GM23248 (cell line): ENCODE measurements at regions not wholly inside any gene's neighbourhood (a gene's known extent, or its start where the extent isn't known, plus 50 kb on each side); places are given as distances from the start of the nearest gene placed in this dataset.

Source experiments
- DNase-seq: peaks from one replicate; pipeline ENCODE4 v3.0.0-alpha.2; 2015
- H2AFZ ChIP-seq: fragments of 200-600 bp; sonication (generic); 2 replicates; pipeline ENCODE4 v1.6.1; 2016; ENCODE audit warnings: antibody characterized with exemption
- H3F3A ChIP-seq: fragments of 200-600 bp; sonication (generic); 2 replicates; pipeline ENCODE4 v1.6.1; 2016; ENCODE audit warnings: mild to moderate bottlenecking, antibody characterized with exemption, mixed run types; ENCODE audit not compliant: insufficient read depth
- H3K27ac ChIP-seq: fragments of 200-600 bp; sonication (generic); 2 replicates; pipeline ENCODE4 v1.5.1; 2016; ENCODE audit warnings: mild to moderate bottlenecking
- H3K27me3 ChIP-seq: fragments of 200-600 bp; sonication (generic); replicated peaks from 2 replicates; pipeline ENCODE4 v1.6.1; 2016; ENCODE audit warnings: mild to moderate bottlenecking; ENCODE audit not compliant: insufficient read depth
- H3K36me3 ChIP-seq: fragments of 200-600 bp; sonication (generic); 2 replicates; pipeline ENCODE4 v1.6.1; 2016; ENCODE audit warnings: low read depth, mild to moderate bottlenecking
- H3K4me1 ChIP-seq: fragments of 200-600 bp; sonication (generic); 2 replicates; pipeline ENCODE4 v1.6.1; 2016; ENCODE audit warnings: mild to moderate bottlenecking; ENCODE audit not compliant: insufficient read depth
- H3K4me2 ChIP-seq: fragments of 200-600 bp; sonication (generic); one replicate; pipeline ENCODE4 v1.6.1; 2016; ENCODE audit warnings: mild to moderate bottlenecking; ENCODE audit not compliant: unreplicated experiment
- H3K4me3 ChIP-seq: fragments of 200-600 bp; sonication (generic); 2 replicates; pipeline ENCODE4 v1.5.1; 2016; ENCODE audit warnings: mild to moderate bottlenecking
- H3K79me2 ChIP-seq: fragments of 200-600 bp; sonication (generic); 2 replicates; pipeline ENCODE4 v1.6.1; 2016; ENCODE audit warnings: mild to moderate bottlenecking; ENCODE audit not compliant: insufficient read depth
- H3K9ac ChIP-seq: fragments of 200-600 bp; sonication (generic); 2 replicates; pipeline ENCODE4 v1.6.1; 2016; ENCODE audit warnings: mild to moderate bottlenecking
- H3K9me2 ChIP-seq: fragments of 200-600 bp; sonication (generic); 2 replicates; pipeline ENCODE4 v1.6.1; 2016; ENCODE audit warnings: mixed run types, mild to moderate bottlenecking, moderate library complexity; ENCODE audit not compliant: insufficient read depth
- H3K9me3 ChIP-seq: fragments of 200-600 bp; sonication (generic); one replicate; pipeline ENCODE4 v1.6.1; 2017; ENCODE audit warnings: low read depth
- H4K20me1 ChIP-seq: fragments of 200-600 bp; sonication (generic); 2 replicates; pipeline ENCODE4 v1.6.0; 2016; ENCODE audit not compliant: insufficient read depth
- EZH2 ChIP-seq: fragments of 200-600 bp; sonication (generic); IDR thresholded peaks from 2 replicates; pipeline ENCODE4 v1.6.1; 2018; ENCODE audit warnings: antibody characterized with exemption, mild to moderate bottlenecking; ENCODE audit not compliant: insufficient read depth, poor library complexity, severe bottlenecking
- EZH2phosphoT487 ChIP-seq: fragments of 200-600 bp; sonication (generic); IDR thresholded peaks from 2 replicates; pipeline ENCODE4 v1.6.1; 2018; ENCODE audit warnings: antibody characterized with exemption, moderate library complexity, mild to moderate bottlenecking, low read depth; ENCODE audit not compliant: insufficient read depth
- WGBS, 2 experiments: methylation state at CpG; one replicate each; pipeline ENCODE4 v1.1.6; 2015 to 2017; ENCODE audit warnings: low lambda C conversion rate in 2 of 2, low coverage in 1 of 2; ENCODE audit errors: missing lambda C conversion rate in 2 of 2; 5-methylcytosine and 5-hydroxymethylcytosine counted together
- in situ Hi-C: fragments of 300-500 bp; cut with MboI; formaldehyde crosslinking; loops from 2 replicates; pipeline ENCODE4 v1.15.0; 2020

DNA sequence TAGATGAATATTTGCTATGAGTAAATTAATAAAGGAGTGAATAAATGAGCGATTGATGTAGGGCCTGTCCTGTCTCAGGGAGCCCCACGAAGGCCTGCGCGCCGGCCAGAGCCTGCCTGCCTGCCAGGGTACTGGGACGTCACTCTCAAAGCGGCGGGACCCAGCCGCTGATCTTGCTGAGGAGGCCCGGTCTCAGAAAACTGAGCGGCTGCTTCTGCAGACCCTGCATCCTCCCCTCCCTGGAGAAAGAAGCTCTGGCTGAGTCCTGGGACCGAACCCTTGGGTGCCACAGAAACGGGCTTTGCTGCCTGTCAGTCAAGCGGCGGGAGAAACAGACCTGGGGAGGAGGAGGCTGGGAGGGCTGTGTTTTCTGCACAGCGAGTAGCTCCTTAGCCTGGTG lies 91.6 kb upstream of the B3GAT1 start:
- Histone ChIP-seq H3K9me2 (no peaks in the 10 kb centered on the region), H3K79me2 (no peaks in the 10 kb centered on the region), H4K20me1 (no peaks in the 10 kb centered on the region), H3K36me3 (no peaks in the 10 kb centered on the region), H3K4me1 (no peaks in the 10 kb centered on the region), H2AFZ (no peak overlapping the region), H3K4me3 (no peak overlapping the region), H3K27ac (no peak overlapping the region), H3K4me2 (no peak overlapping the region), H3K9ac (no peak overlapping the region), H3K9me3 (no peaks in the 10 kb centered on the region), H3K27me3 (no peaks in the 10 kb centered on the region), H3F3A (no peaks in the 10 kb centered on the region)
- WGBS, 2 experiments = 67% methylated on average over 16 of the region's 16 CpGs
- no peak for DNase-seq
- in situ Hi-C loops = no loop called here
- TF ChIP-seq EZH2 (no peak), EZH2phosphoT487 (no peak)

- WGBS, 2 experiments = 12 to 15% methylated on average over 20 to 21 of the region's 21 CpGs
- Histone ChIP-seq H3K4me2 (no peak overlapping the region), H3K9me2 (no peaks in the 10 kb centered on the region), H3K9ac (no peak overlapping the region), H3K36me3 (no peaks in the 10 kb centered on the region), H3K4me1 (no peaks in the 10 kb centered on the region), H3F3A (no peaks in the 10 kb centered on the region), H3K9me3 (no peaks in the 10 kb centered on the region), H3K27me3 (no peaks in the 10 kb centered on the region), H2AFZ (no peak overlapping the region), H3K27ac (no peak overlapping the region), H3K79me2 (no peaks in the 10 kb centered on the region), H3K4me3 (no peak overlapping the region), H4K20me1 (no peaks in the 10 kb centered on the region)
- no peak for DNase-seq
- in situ Hi-C loops = no loop called here
- TF ChIP-seq EZH2phosphoT487 (no peak), EZH2 (no peak)
These were observed 91.1 kb upstream of the B3GAT1 start for GRCh38 chr11:134503100-134503499.

DNA sequence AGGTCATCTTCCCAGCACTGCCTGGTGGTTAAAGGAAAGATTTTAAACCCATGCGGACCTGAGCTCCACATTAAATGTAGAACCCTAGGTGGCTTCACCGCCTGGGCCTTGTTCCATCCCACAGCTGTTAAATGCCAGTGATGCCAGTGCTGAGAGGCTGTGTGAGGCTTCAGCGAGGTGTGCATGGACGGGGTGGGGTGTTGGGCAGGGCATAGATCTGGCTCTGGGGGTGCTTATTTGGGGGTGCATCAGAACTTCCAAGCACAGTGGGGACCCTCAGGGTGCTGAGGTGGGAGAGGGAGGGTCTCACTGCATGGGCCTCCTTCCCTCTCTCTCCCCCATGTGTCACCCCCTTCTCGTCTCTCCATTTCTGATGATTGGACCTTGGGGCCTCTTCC lies 90.1 kb upstream of the B3GAT1 start:
- in situ Hi-C loops = no loop called here
- H3K9me3 ChIP-seq = no peaks in the 10 kb centered on the region
- H3K79me2 ChIP-seq = no peaks in the 10 kb centered on the region
- no peak overlapping the region for H3K27ac ChIP-seq
- 13 to 21% methylated on average over 4 to 5 of the region's 5 CpGs for WGBS, 2 experiments
- H3F3A ChIP-seq = no peaks in the 10 kb centered on the region
- TF ChIP-seq EZH2phosphoT487 = no peak
- TF ChIP-seq EZH2 = no peak
- no peaks in the 10 kb centered on the region for H3K9me2 ChIP-seq
- H2AFZ ChIP-seq = no peak overlapping the region
- no peak overlapping the region for H3K4me2 ChIP-seq
- H3K4me3 ChIP-seq = no peak overlapping the region
- H4K20me1 ChIP-seq = no peaks in the 10 kb centered on the region
- H3K27me3 ChIP-seq = no peaks in the 10 kb centered on the region
- H3K4me1 ChIP-seq = no peaks in the 10 kb centered on the region
- H3K9ac ChIP-seq = no peak overlapping the region
- H3K36me3 ChIP-seq = no peaks in the 10 kb centered on the region
- no peak for DNase-seq

- H3K27me3 ChIP-seq = no peaks in the 10 kb centered on the region
- no peaks in the 10 kb centered on the region for H3K36me3 ChIP-seq
- no peak overlapping the region for H3K9ac ChIP-seq
- no peaks in the 10 kb centered on the region for H4K20me1 ChIP-seq
- H3K9me3 ChIP-seq = no peaks in the 10 kb centered on the region
- no peak overlapping the region for H3K27ac ChIP-seq
- H3K9me2 ChIP-seq = no peaks in the 10 kb centered on the region
- H3K79me2 ChIP-seq = no peaks in the 10 kb centered on the region
- H3K4me2 ChIP-seq = no peak overlapping the region
- DNase-seq = no peak
- H2AFZ ChIP-seq = no peak overlapping the region
- in situ Hi-C loops = no loop called here
- TF ChIP-seq EZH2phosphoT487 (no peak), EZH2 (no peak)
- H3K4me1 ChIP-seq = no peaks in the 10 kb centered on the region
- H3F3A ChIP-seq = no peaks in the 10 kb centered on the region
- no peak overlapping the region for H3K4me3 ChIP-seq
- WGBS, 2 experiments = 29 to 40% methylated on average over 15 to 16 of the region's 16 CpGs
These were observed 89.5 kb upstream of the B3GAT1 start for GRCh38 chr11:134501406-134502152.
